Keratinocyte (primary cell): ENCODE measurements at regions not wholly inside any gene's neighbourhood (a gene's known extent, or its start where the extent isn't known, plus 50 kb on each side); places are given as distances from the start of the nearest gene placed in this dataset.

Experiments used
- DNase-seq: peaks from one replicate; pipeline ENCODE4 v3.0.0-alpha.2; 2011; ENCODE audit warnings: low read depth, missing footprints, low spot score
- FAIRE-seq: peaks from 2 replicates; lab custom pipeline; 2011; peaks lifted over from hg19 to GRCh38; lab: Jason Lieb, UNC
- H2AFZ ChIP-seq: 2 replicates; pipeline ENCODE4 v1.6.0; 2012; ENCODE audit warnings: low read length, control low read depth, inconsistent platforms; ENCODE audit not compliant: control insufficient read depth
- H3K27ac ChIP-seq: 2 replicates; pipeline ENCODE4 v1.5.1; 2011; ENCODE audit warnings: low read length; ENCODE audit not compliant: control insufficient read depth, insufficient read depth
- H3K27me3 ChIP-seq: 3 replicates; pipeline ENCODE4 v1.6.0; 2011; ENCODE audit warnings: low read length; ENCODE audit not compliant: control insufficient read depth, insufficient read depth; ENCODE audit errors: extremely low read depth
- H3K36me3 ChIP-seq, 2 experiments: 2 replicates in 1 of 2; 3 replicates in 1 of 2; pipeline ENCODE4 v1.5.1; 2011; ENCODE audit warnings: low read length in 2 of 2, mild to moderate bottlenecking in 1 of 2; ENCODE audit not compliant: control insufficient read depth in 2 of 2, insufficient read depth in 2 of 2; ENCODE audit errors: extremely low read depth in 1 of 2
- H3K4me1 ChIP-seq: 3 replicates; pipeline ENCODE4 v1.5.1; 2011; ENCODE audit warnings: low read length; ENCODE audit not compliant: control insufficient read depth, insufficient read depth; ENCODE audit errors: extremely low read depth
- H3K4me2 ChIP-seq: 3 replicates; pipeline ENCODE4 v1.6.0; 2011; ENCODE audit warnings: low read depth, low read length; ENCODE audit not compliant: control insufficient read depth, insufficient read depth; ENCODE audit errors: extremely low read depth
- H3K4me3 ChIP-seq, 3 experiments: fragments of 200-600 bp in 1 of 3; sonication (generic) in 1 of 3; 2 replicates in 2 of 3; 3 replicates in 1 of 3; pipeline ENCODE4 v1.5.1; 2011 to 2016; ENCODE audit warnings: low read length in 3 of 3, mild to moderate bottlenecking in 3 of 3, control low read depth in 2 of 3, inconsistent platforms in 1 of 3, low read depth in 1 of 3, mixed read lengths in 1 of 3, mixed run types in 1 of 3, moderate library complexity in 1 of 3; ENCODE audit not compliant: control insufficient read depth in 2 of 3, insufficient read depth in 2 of 3; ENCODE audit errors: extremely low read depth in 1 of 3
- H3K79me2 ChIP-seq: 2 replicates; pipeline ENCODE4 v1.6.0; 2012; ENCODE audit warnings: low read length; ENCODE audit not compliant: control insufficient read depth, insufficient read depth
- H3K9ac ChIP-seq: 3 replicates; pipeline ENCODE4 v1.6.0; 2011; ENCODE audit warnings: low read length; ENCODE audit not compliant: control insufficient read depth, insufficient read depth; ENCODE audit errors: extremely low read depth
- H3K9me1 ChIP-seq: 3 replicates; pipeline ENCODE4 v1.6.0; 2011; ENCODE audit warnings: low read length; ENCODE audit not compliant: control insufficient read depth, insufficient read depth; ENCODE audit errors: extremely low read depth
- H3K9me3 ChIP-seq: 2 replicates; pipeline ENCODE4 v1.5.1; 2012; ENCODE audit warnings: low read depth, low read length; ENCODE audit not compliant: control insufficient read depth
- H4K20me1 ChIP-seq: 3 replicates; pipeline ENCODE4 v1.6.0; 2011; ENCODE audit warnings: low read length; ENCODE audit not compliant: control insufficient read depth, insufficient read depth; ENCODE audit errors: extremely low read depth
- CTCF ChIP-seq, 3 experiments: IDR thresholded peaks in 1 of 3; conservative IDR thresholded peaks in 1 of 3; optimal IDR thresholded peaks in 1 of 3; 2 replicates in 2 of 3; 3 replicates in 1 of 3; pipeline versions ENCODE3 to v1.5.1; 2011; ENCODE audit warnings: low read length in 3 of 3, mild to moderate bottlenecking in 3 of 3, moderate library complexity in 2 of 3, control low read depth in 1 of 3, inconsistent platforms in 1 of 3; ENCODE audit not compliant: insufficient read depth in 2 of 3; ENCODE audit errors: extremely low read depth in 1 of 3
- EZH2 ChIP-seq: IDR thresholded peaks from one replicate; pipeline ENCODE4 v1.6.1; 2012; ENCODE audit warnings: inconsistent platforms, mild to moderate bottlenecking, low read length, moderate library complexity
- dilution Hi-C: fragments of 300-500 bp; cut with MboI; formaldehyde crosslinking; loops from one replicate; pipeline ENCODE4 v1.7.0; 2020; ENCODE audit warnings: low sequenced_read_pairs; ENCODE audit not compliant: extremely low pct_ligation_motif_present

DNA sequence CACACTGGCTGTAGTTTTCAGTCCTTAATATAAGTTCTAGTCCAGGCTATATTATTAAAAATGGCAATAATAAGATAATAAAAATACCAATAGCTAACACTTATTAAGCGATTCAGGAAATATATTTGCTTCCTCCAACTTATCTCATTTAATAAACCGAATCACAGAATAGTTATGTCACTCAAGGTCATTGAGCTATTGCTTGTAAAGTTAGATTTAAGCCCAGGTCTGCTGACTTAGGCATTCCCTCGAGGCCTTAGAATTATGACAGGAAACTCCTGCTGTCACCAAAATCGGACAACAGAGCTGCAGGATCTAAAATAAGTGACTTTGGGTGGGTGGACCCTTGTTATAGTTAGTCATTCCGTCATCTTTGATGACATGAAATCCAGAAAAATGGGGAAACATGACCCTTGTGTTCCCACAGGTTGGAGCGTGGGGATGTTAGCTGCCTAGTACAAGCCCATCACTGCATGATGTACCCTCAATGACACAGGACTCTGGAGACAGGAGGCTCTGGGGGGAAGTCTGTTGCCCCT lies 181.3 kb upstream of the PHYHIPL start:
- TF ChIP-seq CTCF (optimal IDR thresholded peaks at IDR 0.05 in 1 of 3, IDR thresholded peaks at IDR 0.05 in 1 of 3, conservative IDR thresholded peaks at IDR 0.05 in 1 of 3; ENCODE audit: extremely low read depth in 1 of 3, insufficient read depth in 2 of 3, low read length in 3 of 3) (no peak), EZH2 (no peak)
- H3K79me2 ChIP-seq = no peaks in the 10 kb centered on the region
- DNase-seq (no peak), FAIRE-seq (no peak)
- no peaks in the 10 kb centered on the region for H3K36me3 ChIP-seq
- H2AFZ ChIP-seq = no peak overlapping the region
- dilution Hi-C loops = no loop called here
- H3K27ac ChIP-seq = no peak overlapping the region
- no peak overlapping the region for H3K4me2 ChIP-seq
- H3K4me1 ChIP-seq = no peaks in the 10 kb centered on the region
- H4K20me1 ChIP-seq = no peaks in the 10 kb centered on the region
- H3K27me3 ChIP-seq = no peaks in the 10 kb centered on the region
- H3K9me3 ChIP-seq = no peaks in the 10 kb centered on the region
- no peak overlapping the region for H3K4me3 ChIP-seq
- no peak overlapping the region for H3K9ac ChIP-seq
- H3K9me1 ChIP-seq = no peaks in the 10 kb centered on the region

- Histone ChIP-seq H3K9me3 (no peaks in the 10 kb centered on the region), H2AFZ (no peak overlapping the region), H3K27me3 (no peaks in the 10 kb centered on the region), H3K4me1 (no peaks in the 10 kb centered on the region), H3K79me2 (no peaks in the 10 kb centered on the region), H3K9ac (no peak overlapping the region), H3K27ac (no peak overlapping the region), H3K36me3 (no peaks in the 10 kb centered on the region), H3K4me3 (no peak overlapping the region), H3K4me2 (no peak overlapping the region), H3K9me1 (no peaks in the 10 kb centered on the region), H4K20me1 (no peaks in the 10 kb centered on the region)
- TF ChIP-seq CTCF (optimal IDR thresholded peaks at IDR 0.05 in 1 of 3, IDR thresholded peaks at IDR 0.05 in 1 of 3, conservative IDR thresholded peaks at IDR 0.05 in 1 of 3; ENCODE audit: extremely low read depth in 1 of 3, insufficient read depth in 2 of 3, low read length in 3 of 3) = no peak
- TF ChIP-seq EZH2 = no peak
- FAIRE-seq (no peak), DNase-seq (no peak)
- dilution Hi-C loops = no loop called here
Measured at GRCh38 chr10:58996063-58996462, 180.4 kb upstream of the PHYHIPL start.
